ENCODE measurements at regions not wholly inside any gene's neighbourhood (a gene's known extent, or its start where the extent isn't known, plus 50 kb on each side); places are given as distances from the start of the nearest gene placed in this dataset.
A peak's percentile ranks its signal among the peaks of the same experiment; 100 is the strongest.

DNA sequence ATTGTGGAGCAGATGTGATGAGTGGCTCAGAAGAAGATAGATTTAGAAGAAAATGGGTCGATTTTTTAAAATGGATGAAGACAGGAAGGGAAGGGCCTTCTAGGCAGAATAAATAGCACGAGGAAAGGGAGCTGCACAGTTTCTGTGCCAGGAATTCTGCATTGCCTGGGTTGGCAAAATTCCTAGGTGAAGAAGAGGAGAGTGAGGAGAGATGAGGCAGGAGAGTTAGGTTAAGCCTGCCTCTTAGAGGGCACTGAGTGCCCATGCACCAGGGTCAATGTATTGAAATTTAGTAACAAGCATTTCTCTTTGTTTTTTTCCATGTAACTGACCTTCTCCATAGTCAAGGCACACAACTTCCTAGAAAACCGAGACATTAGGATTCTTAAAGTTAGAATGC is 159.5 kb downstream of the YTHDC2 start:
- intact Hi-C loops (cut with DNase I; ENCODE audit: low total_unique reads) = no loop called here
- DNase-seq = no peak
- 62 to 65% methylated on average over 3 of the region's 3 CpGs for WGBS, 2 donors

DNA sequence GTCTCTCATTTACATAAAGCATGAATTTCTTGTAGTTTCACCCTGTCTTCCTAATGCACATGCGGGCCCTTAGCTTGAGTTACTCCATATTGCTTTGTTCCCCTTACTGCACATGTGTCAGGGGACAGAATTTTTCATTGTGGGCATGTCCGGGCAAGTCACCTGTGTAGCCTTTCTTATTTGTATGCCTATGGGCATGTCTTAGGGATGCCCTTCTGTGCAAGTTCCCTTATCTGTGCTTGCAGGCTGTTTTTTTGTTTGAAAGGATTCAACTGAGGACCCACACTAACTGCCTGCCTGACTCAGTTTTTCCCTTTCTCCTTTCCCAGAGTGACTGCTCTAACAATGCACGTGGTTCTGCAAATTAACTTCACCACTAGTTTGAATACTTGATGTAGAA is 161.7 kb downstream of the YTHDC2 start:
- Histone ChIP-seq H3K27me3 (no peaks in the 10 kb centered on the region), H3K4me3 (no peak overlapping the region), H3K36me3 (ENCODE audit: low read depth, missing control alignments) (no peaks in the 10 kb centered on the region), H3K9me3 (no peaks in the 10 kb centered on the region), H3K27ac (no peak overlapping the region), H3K4me1 (no peaks in the 10 kb centered on the region)
- WGBS, 2 donors = 91 to 93% methylated on average over 3 of the region's 3 CpGs
- intact Hi-C loops (cut with DNase I; ENCODE audit: low total_unique reads) = no loop called here
- no peak for DNase-seq
- TF ChIP-seq CTCF (IDR thresholded peaks at IDR 0.05) = no peak
- TF ChIP-seq POLR2A (IDR thresholded peaks at IDR 0.05) = no peak

More for the DNA sequence above, 159.5 kb downstream of the YTHDC2 start:
- no peaks in the 10 kb centered on the region for H3K36me3 ChIP-seq (ENCODE audit: low read depth, missing control alignments)
- H3K27ac ChIP-seq = no peak overlapping the region
- TF ChIP-seq CTCF (IDR thresholded peaks at IDR 0.05) = no peak
- TF ChIP-seq POLR2A (IDR thresholded peaks at IDR 0.05) = no peak
- H3K4me1 ChIP-seq = no peaks in the 10 kb centered on the region
- H3K4me3 ChIP-seq = no peak overlapping the region
- H3K9me3 ChIP-seq = no peaks in the 10 kb centered on the region
- no peaks in the 10 kb centered on the region for H3K27me3 ChIP-seq

- no peak overlapping the region for H3K4me3 ChIP-seq
- H3K4me1 ChIP-seq = no peaks in the 10 kb centered on the region
- H3K9me3 ChIP-seq = no peaks in the 10 kb centered on the region
- DNase-seq = no peak
- TF ChIP-seq CTCF (IDR thresholded peaks at IDR 0.05) = no peak
- TF ChIP-seq POLR2A (IDR thresholded peaks at IDR 0.05) = no peak
- no peaks in the 10 kb centered on the region for H3K27me3 ChIP-seq
- intact Hi-C loops (cut with DNase I; ENCODE audit: low total_unique reads) = no loop called here
- no peak overlapping the region for H3K27ac ChIP-seq
- H3K36me3 ChIP-seq (ENCODE audit: low read depth, missing control alignments) = no peaks in the 10 kb centered on the region
- 50 to 62% methylated on average over 1 of the region's 1 CpG for WGBS, 2 donors
Observed at GRCh38 chr5:113678202-113678601, 164.7 kb downstream of the YTHDC2 start.

DNA sequence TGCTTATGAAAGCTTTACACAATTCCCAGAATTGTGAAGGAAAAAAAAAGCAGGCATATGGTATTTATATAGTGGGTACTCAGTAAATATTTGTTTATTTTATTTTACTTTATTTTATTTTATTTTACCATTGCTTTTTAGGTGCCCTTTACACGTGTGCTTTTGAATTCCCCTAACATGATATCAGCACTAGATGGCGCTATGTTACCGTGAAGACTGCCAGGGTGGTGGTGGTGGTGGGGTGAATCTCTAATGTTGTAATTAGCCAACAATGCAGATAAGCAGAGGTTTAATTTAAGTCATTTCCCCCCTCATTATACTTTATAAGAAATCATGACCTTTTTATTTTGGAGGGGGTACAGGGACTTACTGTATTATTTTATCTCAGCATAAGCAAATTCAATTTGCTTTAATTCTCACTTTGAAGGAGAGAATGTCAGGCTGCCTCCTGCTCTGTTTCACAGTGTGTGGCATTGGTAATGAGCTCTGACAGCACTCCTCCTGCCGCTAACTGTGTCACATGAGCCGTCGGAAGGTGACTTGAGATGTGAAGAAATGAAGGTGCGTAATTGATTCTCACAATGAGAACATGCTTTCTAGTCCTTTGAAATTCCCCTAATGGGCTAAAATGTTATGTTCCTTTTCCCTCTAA is 165.6 kb downstream of the YTHDC2 start:
- no peaks in the 10 kb centered on the region for H3K36me3 ChIP-seq (ENCODE audit: low read depth, missing control alignments)
- peak; percentile 56 for DNase-seq
- H3K4me3 ChIP-seq = no peak overlapping the region
- no peaks in the 10 kb centered on the region for H3K9me3 ChIP-seq
- no peak overlapping the region for H3K27ac ChIP-seq
- WGBS, 2 donors = 36 to 39% methylated on average over 7 of the region's 7 CpGs
- H3K4me1 ChIP-seq = no peaks in the 10 kb centered on the region
- intact Hi-C loops (cut with DNase I; ENCODE audit: low total_unique reads) = no loop called here
- no peaks in the 10 kb centered on the region for H3K27me3 ChIP-seq
- no peak for TF ChIP-seq POLR2A (IDR thresholded peaks at IDR 0.05)
- TF ChIP-seq CTCF (IDR thresholded peaks at IDR 0.05) = peak; percentile 37 to 74 (median 68)

DNA sequence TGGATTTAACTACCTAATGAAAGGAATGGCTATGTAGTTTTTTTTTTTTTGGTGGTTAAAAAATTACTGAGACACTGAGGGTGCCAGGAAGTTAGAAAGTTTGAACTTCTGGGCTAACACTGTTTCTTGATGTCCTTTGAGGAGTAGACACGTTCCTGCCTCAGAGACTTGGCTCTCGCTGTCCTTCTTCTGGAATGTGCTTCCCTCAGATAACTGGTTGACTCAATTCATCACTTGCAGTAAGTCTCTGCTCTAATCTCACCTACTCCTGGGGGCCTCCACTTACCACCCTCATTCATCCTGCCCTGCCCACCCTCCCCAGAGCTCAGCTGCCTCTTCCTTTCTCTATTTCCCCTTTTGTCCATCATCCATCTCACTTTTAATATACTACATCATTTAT is 167.0 kb downstream of the YTHDC2 start:
- intact Hi-C loops (cut with DNase I; ENCODE audit: low total_unique reads) = no loop called here

More for the DNA sequence above, 167.0 kb downstream of the YTHDC2 start:
- 27 to 40% methylated on average over 2 of the region's 2 CpGs for WGBS, 2 donors
- no peak for TF ChIP-seq CTCF (IDR thresholded peaks at IDR 0.05)
- no peak for TF ChIP-seq POLR2A (IDR thresholded peaks at IDR 0.05)
- no peaks in the 10 kb centered on the region for H3K36me3 ChIP-seq (ENCODE audit: low read depth, missing control alignments)
- H3K27ac ChIP-seq = no peak overlapping the region
- no peak for DNase-seq
- H3K27me3 ChIP-seq = no peaks in the 10 kb centered on the region
- H3K9me3 ChIP-seq = no peaks in the 10 kb centered on the region
- H3K4me3 ChIP-seq = no peak overlapping the region
- no peaks in the 10 kb centered on the region for H3K4me1 ChIP-seq
